GM21390 (cell line): ENCODE measurements at regions not wholly inside any gene's neighbourhood (a gene's known extent, or its start where the extent isn't known, plus 50 kb on each side); places are given as distances from the start of the nearest gene placed in this dataset.

Source experiments
- ATAC-seq: cut with Tn5 transposase; IDR thresholded peaks from one replicate; pipeline ENCODE4 v1.9.1; 2021; ENCODE audit not compliant: unreplicated experiment

DNA sequence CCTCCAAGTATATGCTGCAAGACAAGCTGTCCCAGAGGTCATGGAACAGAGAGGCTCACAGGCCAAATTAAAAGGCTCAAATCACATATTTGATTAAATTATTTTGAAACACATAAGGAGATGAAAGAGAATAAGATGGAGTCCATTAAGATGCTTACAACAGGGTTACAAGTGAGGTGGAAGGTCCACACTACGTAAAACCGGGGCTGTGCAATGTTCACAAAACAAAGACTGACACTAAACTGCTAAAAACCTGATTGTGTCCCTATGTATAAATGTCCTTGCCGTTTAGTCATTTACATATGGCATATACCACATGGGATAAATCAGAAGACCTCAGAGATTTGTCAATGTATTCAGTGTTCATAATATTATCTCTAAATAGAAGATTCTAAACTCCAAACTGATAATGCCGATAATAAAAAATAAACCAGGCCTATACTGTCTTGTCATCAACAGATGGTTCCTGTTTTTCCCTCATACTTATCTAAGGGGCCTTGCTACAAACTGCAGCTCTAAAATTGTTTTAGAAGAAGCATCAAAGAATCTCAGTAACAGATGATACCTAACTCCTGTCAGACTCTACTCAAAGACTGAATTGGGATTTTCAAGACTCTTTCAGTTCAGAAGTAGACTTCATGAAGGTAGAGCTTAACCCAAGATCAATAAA is 51.8 kb upstream of the RIPOR2 start:
- no peak for ATAC-seq

GRCh38 chr6:24988562-24988961 is 52.8 kb upstream of the RIPOR2 start:
- no peak for ATAC-seq

GRCh38 chr6:24990236-24990845 is 54.6 kb upstream of the RIPOR2 start:
- no peak for ATAC-seq

DNA sequence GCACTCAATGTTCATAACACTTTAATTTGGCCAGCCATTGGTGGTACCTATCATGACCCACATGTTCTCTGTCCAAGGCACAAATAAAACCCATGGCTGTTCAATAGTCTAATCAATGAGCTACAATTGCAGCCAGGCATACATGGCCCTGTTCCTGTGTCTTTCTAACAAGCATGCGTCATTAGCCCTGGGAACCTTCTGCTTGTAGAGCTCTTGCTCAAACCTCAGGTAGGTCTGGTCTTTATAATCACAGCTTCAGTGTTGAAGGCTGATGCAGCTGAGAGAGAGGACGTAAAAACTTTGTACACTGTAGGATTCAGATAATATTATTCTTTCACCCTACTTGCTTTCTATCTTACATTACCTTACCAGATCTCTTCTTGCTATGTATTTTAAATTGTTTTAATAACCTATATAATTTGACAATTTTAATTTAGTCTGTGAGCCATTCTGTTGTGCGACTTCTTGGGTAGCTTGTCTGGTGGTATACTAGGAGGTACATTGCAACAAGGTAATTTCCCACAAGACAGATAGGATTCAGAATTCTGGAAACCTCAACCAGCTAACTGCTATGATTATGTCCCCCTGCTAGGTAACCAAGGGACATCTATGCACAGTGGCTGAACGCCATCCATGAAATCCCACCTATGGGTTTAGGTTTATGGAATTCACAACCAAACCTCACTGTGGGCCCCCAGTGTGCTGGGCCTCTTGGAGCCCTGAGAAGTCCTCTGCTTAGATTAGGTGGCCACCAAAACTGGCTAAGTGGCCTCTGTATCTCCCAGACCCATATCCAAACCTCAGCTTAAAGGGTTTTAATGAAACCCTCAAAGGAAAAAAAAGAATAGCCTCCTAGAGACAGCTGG is 55.4 kb upstream of the RIPOR2 start:
- peak; percentile 4 for ATAC-seq

DNA sequence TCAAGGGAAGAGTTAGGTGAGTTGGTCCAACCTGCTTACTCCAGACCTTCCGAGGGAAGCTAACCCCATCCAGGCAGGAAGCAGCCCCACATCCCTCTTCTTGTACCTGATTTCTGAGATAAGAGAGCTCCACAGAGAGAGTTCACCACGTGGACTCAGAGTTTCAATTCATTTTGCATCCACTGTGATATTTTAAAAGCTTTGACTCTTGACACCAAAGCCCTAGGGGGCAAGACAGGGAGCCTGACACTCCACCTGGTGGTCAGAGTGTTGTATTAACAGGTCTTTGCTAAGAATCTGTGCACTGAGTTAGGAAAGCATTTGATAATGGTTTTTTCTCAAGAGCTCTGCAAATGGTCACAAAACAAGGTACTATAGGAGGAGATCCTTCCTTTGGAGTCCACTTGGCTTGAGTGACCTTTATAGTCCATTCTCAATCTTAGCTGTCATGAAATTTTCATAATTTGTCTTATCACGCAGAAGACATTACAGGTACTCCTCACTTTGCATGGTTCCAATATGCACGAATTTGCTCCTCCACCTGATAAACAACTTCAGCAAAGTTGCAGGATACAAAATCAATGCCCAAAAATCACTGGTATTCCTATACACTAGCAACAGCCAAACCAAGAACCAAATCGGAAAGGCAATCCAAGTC is 56.2 kb upstream of the RIPOR2 start:
- ATAC-seq: peak; percentile 91

DNA sequence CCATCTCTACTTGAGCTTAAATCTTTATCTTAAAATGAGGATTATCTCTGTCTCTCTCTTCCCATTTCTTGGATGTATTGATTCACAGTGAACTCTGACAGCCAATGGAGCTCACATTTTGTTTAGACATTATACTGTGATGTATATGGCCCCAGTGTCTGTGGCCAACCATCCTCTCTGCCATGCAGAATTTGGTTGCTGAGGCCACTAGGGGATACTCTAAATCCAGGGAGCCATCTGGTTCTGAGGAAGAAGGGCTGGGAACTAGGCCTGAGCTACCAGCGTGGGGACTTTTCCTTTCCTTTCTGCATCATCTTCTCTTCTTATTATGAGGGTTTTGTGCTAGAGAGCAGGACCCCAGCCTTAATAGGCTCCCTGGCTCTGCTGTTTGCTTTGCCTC is 59.1 kb upstream of the RIPOR2 start:
- ATAC-seq: no peak

GRCh38 chr6:24995270-24995669 is 59.5 kb upstream of the RIPOR2 start:
- ATAC-seq: no peak

DNA sequence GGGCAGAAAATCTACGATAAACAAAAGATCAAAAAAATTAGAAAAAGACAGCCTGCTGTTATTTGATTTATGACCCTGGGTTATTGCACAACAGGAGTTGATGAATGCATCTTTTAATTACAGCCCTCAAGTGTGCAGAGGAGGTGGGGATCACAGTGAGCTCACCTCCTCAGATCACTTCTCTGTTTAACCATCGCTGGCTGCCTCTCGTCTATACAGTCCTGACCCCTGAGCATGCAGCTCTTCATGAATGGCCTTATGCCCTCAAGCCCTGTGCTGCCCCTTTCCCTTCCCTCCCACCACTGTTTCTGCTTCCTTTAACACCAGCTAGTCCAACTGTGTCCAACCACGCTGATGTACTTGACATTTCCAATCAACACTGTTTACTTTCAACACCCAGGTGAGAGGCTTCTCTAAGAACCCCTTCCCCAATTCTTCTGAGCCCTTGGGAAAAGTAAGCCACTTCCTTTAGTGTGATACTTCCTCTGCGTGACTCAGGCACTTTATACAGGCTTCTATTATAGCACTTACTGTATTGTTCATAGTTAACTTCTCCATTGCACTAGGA is 60.6 kb upstream of the RIPOR2 start:
- no peak for ATAC-seq

DNA sequence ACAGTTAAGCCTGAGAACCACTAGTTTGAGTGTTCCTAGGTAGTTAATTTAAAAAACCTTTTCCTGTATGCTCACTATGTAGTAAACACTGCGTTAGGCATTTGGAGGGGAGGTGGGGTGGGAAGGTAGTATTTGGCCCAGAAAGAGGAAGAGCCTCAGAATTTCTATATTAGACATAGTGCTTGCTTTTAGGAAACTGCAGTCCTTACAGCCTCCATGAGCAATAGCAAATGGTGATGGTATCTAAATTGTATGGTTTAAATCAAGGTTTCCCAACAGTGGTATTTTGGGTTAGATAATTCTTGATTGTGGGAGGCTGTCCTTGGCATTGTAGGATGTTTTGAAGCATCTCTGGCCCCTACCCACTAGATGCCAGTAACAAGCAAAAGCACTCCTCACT is 61.5 kb upstream of the RIPOR2 start:
- no peak for ATAC-seq

GRCh38 chr6:24997905-24998304 is 62.1 kb upstream of the RIPOR2 start:
- no peak for ATAC-seq

DNA sequence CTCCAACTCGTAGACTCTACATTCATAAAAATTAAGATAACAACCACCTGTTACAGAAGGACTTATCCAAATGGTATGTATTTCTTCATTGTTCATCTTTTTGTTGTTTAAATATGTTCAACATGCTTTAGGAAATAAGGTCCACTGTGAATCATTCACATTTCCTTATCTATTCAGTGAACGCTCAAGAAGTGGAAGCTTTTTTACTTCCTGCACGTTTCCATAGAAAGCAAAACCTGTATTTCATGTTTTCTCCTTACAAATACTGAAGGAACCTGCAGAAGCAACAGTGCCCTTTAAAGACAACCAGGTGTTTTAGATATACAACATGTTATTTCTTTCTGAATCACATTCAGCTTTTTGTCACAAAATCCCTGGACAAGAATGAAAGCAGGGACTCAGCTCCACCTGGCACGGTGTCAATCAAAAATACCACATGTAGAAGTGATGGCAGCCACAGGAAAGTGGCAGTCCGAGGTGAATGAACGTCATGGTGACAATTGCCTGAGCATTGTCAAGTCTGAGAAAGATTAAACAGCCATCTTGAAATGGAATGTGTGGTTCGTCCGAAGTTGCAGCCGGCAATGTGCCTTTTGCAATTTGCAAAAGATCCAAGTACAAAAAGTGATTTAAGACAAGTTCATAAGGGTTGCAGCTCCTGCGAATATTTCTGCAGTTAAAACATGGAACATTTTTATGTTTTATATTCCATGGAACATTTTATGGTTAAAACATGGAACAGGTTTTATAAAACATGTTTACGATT is 66.7 kb upstream of the RIPOR2 start:
- no peak for ATAC-seq

DNA sequence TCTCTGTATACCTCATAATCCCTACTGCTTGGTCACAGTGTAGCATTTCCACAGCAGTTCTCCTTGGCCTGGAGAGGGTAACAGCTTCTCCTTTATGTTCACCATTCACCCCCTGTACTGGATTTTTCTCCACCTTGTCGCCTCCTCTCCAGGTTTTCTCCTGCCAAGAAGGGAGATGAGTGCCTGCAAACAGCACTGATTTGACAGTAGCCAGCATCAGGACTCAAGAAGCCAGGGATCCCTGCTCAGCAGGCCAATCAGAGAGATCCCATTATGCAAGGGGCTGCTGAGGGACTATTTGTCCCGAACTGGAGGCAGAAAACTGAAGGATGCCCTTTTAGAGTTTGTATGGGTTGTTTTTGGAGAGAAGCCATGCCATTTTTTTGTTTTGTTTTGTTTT is 68.6 kb upstream of the RIPOR2 start:
- ATAC-seq: no peak

DNA sequence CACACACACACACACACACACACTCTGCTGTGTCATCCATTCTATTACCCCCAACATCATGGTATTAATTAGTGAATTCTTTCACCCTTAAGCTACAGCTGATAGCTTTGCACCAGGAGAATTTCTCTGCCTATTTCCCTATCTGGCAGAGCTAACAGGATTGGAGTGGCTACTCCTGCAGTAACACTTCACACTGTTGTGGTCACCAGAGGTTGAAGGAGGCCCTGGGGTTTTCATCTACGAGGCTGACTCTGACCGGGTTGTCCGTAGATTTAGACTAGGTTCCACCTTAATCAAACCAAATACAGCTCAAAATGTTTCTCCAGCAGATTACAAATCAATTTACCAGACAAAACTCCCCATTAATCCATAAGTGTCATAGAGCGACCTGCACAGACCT is 69.2 kb upstream of the RIPOR2 start:
- ATAC-seq: no peak

GRCh38 chr6:25006075-25006474 is 70.3 kb upstream of the RIPOR2 start:
- no peak for ATAC-seq

GRCh38 chr6:25006565-25007001 is 70.8 kb upstream of the RIPOR2 start:
- peak; percentile 61 for ATAC-seq

GRCh38 chr6:25007269-25007699 is 71.5 kb upstream of the RIPOR2 start:
- ATAC-seq: peak; percentile 83

DNA sequence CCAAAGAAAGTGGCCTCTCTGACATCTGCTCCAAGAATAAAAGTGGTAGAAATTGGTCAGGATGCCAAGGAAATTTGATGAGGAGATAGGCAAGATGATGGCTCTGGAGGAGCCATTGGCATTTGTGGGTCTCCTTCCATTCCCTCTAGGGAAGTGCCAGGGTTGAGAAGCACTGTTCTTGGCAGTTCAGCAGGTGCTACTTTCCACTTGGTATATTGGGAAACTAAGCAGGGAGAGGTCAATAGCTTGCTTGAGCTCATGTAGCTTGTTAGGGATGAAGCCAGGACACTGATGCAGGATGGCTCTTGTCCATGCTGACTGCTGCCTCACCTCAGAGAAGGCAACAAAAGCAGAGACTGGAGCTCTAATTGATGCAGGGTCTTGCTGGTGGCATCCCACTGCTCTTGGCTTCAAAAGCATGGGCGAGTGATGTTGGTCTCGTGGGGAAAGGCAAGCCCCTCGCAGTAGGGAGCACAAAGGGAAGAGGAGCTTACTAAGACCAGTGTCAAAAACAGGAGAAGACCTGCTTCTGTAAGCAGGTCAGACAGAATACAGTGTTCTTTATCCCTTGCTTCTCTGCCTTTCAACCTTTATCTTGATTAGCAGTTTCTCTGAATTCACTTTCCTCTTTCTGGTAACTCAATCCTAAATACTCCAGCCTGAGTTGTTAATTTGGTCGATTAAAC is 73.1 kb upstream of the RIPOR2 start:
- ATAC-seq: no peak

DNA sequence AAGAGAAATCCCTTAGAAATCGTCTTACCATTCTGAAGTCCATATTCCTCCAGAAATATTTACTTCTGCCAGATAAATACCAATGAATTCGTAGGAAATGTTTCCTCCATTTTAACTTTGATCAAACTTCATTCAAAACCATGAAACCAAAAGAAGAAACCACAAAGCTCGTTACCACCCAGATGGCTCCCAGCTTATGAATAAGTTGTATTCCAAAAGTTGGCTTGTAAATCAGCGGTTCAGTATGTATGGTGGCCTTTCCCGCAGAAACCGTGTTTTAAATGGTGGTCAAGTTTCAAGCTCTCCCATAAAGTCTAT is 73.6 kb upstream of the RIPOR2 start:
- no peak for ATAC-seq

DNA sequence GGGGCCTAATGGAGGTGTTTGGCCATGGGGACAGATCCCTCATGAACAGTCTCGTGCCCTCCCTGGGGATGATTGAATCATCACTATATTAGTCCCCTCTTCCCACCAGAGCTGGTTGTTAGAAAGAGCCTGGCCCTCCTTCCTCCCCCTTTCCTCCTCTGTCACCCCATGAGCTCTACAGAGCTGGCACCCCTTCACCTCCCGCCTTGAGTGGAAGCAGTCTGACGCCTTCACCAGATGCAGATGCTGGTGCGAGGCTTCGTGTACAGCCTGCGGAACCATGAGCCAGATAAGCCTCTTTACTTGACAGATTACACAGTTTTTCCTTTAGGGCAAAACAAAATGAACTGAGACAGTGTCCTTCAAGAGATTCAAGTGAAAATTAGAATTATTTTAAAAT is 74.4 kb upstream of the RIPOR2 start:
- ATAC-seq: no peak
